ENCODE measurements at regions not wholly inside any gene's neighbourhood (a gene's known extent, or its start where the extent isn't known, plus 50 kb on each side); places are given as distances from the start of the nearest gene placed in this dataset.

- no peak for TF ChIP-seq POLR2A (IDR thresholded peaks at IDR 0.05; ENCODE audit: extremely low read depth, insufficient read length)
- TF ChIP-seq, protein P1, sequence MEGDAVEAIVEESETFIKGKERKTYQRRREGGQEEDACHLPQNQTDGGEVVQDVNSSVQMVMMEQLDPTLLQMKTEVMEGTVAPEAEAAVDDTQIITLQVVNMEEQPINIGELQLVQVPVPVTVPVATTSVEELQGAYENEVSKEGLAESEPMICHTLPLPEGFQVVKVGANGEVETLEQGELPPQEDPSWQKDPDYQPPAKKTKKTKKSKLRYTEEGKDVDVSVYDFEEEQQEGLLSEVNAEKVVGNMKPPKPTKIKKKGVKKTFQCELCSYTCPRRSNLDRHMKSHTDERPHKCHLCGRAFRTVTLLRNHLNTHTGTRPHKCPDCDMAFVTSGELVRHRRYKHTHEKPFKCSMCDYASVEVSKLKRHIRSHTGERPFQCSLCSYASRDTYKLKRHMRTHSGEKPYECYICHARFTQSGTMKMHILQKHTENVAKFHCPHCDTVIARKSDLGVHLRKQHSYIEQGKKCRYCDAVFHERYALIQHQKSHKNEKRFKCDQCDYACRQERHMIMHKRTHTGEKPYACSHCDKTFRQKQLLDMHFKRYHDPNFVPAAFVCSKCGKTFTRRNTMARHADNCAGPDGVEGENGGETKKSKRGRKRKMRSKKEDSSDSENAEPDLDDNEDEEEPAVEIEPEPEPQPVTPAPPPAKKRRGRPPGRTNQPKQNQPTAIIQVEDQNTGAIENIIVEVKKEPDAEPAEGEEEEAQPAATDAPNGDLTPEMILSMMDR (IDR thresholded peaks at IDR 0.05; ENCODE audit: low read depth, low read length), result no peak
- TF ChIP-seq MYC (IDR thresholded peaks at IDR 0.05; ENCODE audit: low read depth, low read length), result no peak
Observed at GRCh38 chrX:104510801-104511200, 55.2 kb upstream of the IL1RAPL2 start.

Measured in NB4 (cell line).